ENCODE measurements at regions not wholly inside any gene's neighbourhood (a gene's known extent, or its start where the extent isn't known, plus 50 kb on each side); places are given as distances from the start of the nearest gene placed in this dataset.

DNA sequence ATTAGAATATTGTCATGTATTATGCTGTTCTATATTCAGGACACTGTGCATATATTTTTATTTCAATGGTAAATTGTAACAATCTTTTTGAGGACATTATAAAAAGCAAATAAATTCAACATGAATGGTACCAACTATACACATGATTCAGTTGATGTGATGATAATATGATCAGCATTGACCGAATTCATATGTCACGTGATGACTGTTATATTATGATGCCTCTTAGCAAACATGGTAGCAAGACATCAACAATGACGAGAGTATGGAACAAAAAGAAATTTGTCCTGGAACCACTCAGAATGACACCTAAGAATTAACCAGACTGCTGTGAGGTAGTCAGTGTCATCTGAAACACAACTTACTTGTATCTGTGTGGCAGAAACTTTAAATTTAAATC, 161.5 kb upstream of the OR13F1 start:
- no peaks in the 10 kb centered on the region for H3K27me3 ChIP-seq (ENCODE audit: insufficient read depth, low read depth)
- H3K4me3 ChIP-seq (IDR thresholded peaks at IDR 0.05; ENCODE audit: insufficient read depth, low read depth, low read length), result no peak overlapping the region
- H3K27ac ChIP-seq, result no peak overlapping the region
- H2AFZ ChIP-seq (ENCODE audit: low read depth), result no peak overlapping the region
- TF ChIP-seq, protein P1, sequence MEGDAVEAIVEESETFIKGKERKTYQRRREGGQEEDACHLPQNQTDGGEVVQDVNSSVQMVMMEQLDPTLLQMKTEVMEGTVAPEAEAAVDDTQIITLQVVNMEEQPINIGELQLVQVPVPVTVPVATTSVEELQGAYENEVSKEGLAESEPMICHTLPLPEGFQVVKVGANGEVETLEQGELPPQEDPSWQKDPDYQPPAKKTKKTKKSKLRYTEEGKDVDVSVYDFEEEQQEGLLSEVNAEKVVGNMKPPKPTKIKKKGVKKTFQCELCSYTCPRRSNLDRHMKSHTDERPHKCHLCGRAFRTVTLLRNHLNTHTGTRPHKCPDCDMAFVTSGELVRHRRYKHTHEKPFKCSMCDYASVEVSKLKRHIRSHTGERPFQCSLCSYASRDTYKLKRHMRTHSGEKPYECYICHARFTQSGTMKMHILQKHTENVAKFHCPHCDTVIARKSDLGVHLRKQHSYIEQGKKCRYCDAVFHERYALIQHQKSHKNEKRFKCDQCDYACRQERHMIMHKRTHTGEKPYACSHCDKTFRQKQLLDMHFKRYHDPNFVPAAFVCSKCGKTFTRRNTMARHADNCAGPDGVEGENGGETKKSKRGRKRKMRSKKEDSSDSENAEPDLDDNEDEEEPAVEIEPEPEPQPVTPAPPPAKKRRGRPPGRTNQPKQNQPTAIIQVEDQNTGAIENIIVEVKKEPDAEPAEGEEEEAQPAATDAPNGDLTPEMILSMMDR (conservative IDR thresholded peaks at IDR 0.05; ENCODE audit: low read depth, low read length), result no peak
- H3K4me2 ChIP-seq, result no peak overlapping the region
- no peaks in the 10 kb centered on the region for H3K4me1 ChIP-seq (ENCODE audit: low read depth, poor library complexity, severe bottlenecking)
- no peaks in the 10 kb centered on the region for H3K79me2 ChIP-seq (ENCODE audit: insufficient read depth, low read depth)
- H3K36me3 ChIP-seq (ENCODE audit: insufficient read depth), result no peaks in the 10 kb centered on the region
- H3K9ac ChIP-seq, result no peak overlapping the region
- H4K20me1 ChIP-seq (ENCODE audit: insufficient read depth), result no peaks in the 10 kb centered on the region

DNA sequence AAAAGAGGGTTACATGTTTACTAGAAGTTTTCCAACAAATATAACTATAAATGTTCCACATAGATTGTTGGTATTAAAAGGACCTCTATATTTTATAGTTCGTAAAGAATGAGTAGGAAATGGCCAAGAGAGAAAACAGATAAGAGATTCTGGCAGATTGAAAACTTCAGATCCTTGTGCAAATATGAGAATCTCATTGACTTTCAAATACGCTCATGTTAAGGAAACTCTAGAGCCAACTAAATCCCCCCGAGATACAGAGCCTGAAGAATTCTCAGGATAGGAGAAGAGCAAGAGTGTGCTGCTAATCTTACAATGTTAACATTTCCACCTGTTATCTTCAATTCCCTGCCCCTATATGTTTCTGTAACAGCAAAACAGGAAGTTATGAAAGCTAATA, 159.0 kb upstream of the OR13F1 start:
- Histone ChIP-seq H3K36me3 (ENCODE audit: insufficient read depth) (no peaks in the 10 kb centered on the region), H3K4me1 (ENCODE audit: low read depth, poor library complexity, severe bottlenecking) (no peaks in the 10 kb centered on the region), H3K4me2 (no peak overlapping the region), H3K9ac (no peak overlapping the region), H2AFZ (ENCODE audit: low read depth) (no peak overlapping the region), H3K4me3 (IDR thresholded peaks at IDR 0.05; ENCODE audit: insufficient read depth, low read depth, low read length) (no peak overlapping the region), H3K79me2 (ENCODE audit: insufficient read depth, low read depth) (no peaks in the 10 kb centered on the region), H4K20me1 (ENCODE audit: insufficient read depth) (no peaks in the 10 kb centered on the region), H3K27me3 (ENCODE audit: insufficient read depth, low read depth) (no peaks in the 10 kb centered on the region), H3K27ac (no peak overlapping the region)
- TF ChIP-seq, protein P1 (conservative IDR thresholded peaks at IDR 0.05; ENCODE audit: low read depth, low read length), result no peak

DNA sequence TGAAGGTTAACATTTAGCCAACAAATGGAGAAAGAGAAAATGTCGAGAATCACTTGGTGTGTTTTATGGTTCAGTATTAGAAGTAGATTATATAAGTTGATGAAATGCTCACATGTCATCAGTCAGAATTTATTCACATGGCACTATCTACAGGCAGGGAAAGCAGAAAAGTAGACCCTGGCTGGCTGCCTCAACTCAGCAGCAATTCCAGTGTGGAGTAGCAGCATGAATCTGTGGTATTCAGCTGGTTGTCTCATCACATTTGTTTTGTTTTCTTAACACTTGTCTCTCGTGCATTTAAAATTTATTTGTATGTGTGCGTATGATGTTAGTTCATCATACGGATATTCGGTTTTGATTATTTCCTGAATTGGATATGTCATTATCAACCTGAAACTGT, 153.5 kb upstream of the OR13F1 start:
- Histone ChIP-seq H3K4me3 (IDR thresholded peaks at IDR 0.05; ENCODE audit: insufficient read depth, low read depth, low read length) (no peak overlapping the region), H3K4me2 (no peak overlapping the region), H2AFZ (ENCODE audit: low read depth) (no peak overlapping the region), H3K27me3 (ENCODE audit: insufficient read depth, low read depth) (no peaks in the 10 kb centered on the region), H3K36me3 (ENCODE audit: insufficient read depth) (no peaks in the 10 kb centered on the region), H3K4me1 (ENCODE audit: low read depth, poor library complexity, severe bottlenecking) (no peaks in the 10 kb centered on the region), H3K9ac (no peak overlapping the region), H4K20me1 (ENCODE audit: insufficient read depth) (no peaks in the 10 kb centered on the region), H3K27ac (no peak overlapping the region), H3K79me2 (ENCODE audit: insufficient read depth, low read depth) (no peaks in the 10 kb centered on the region)
- TF ChIP-seq, protein P1 (conservative IDR thresholded peaks at IDR 0.05; ENCODE audit: low read depth, low read length), result no peak

DNA sequence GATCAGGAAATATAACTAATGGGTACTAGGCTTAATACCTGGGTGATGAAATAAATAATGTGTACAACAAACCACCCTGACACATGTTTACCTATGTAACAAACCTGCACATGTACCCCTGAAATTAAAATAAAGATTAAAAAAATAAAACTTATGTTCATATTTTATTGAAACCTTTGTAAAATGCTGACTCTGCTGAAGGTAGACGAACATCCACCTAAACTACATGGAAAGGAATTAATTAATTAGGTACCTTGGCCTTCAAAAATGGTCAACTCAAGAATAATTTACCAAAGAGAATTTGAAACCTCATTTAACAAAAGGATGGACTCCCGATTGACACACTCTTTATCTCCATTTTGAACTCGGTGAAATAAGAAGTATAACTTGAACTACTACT, 152.3 kb upstream of the OR13F1 start:
- Histone ChIP-seq H3K27ac (no peak overlapping the region), H3K36me3 (ENCODE audit: insufficient read depth) (no peaks in the 10 kb centered on the region), H3K4me3 (IDR thresholded peaks at IDR 0.05; ENCODE audit: insufficient read depth, low read depth, low read length) (no peak overlapping the region), H4K20me1 (ENCODE audit: insufficient read depth) (no peaks in the 10 kb centered on the region), H2AFZ (ENCODE audit: low read depth) (no peak overlapping the region), H3K79me2 (ENCODE audit: insufficient read depth, low read depth) (no peaks in the 10 kb centered on the region), H3K4me1 (ENCODE audit: low read depth, poor library complexity, severe bottlenecking) (no peaks in the 10 kb centered on the region), H3K4me2 (no peak overlapping the region), H3K27me3 (ENCODE audit: insufficient read depth, low read depth) (no peaks in the 10 kb centered on the region), H3K9ac (no peak overlapping the region)
- TF ChIP-seq, protein P1 (conservative IDR thresholded peaks at IDR 0.05; ENCODE audit: low read depth, low read length), result no peak

DNA sequence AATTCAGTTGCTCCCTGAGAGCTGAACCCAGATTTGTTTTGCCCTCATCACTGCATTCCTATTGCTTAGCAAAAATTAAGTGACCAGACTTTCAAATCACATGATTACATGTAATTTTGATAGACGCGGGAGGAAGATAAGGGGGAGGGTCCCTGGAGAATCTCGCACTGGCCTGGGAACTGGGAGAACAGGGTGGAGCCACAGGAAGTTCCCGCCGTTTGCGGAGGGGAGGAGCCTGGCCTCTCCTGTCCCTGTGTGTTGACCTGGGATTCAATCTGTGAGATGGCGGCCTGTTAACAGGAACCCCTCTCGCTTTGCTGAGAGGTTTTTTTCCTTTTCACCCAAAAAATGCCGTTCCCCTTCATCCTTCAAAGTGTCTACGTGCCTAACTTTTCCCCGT, 142.9 kb upstream of the OR13F1 start:
- Histone ChIP-seq H3K36me3 (ENCODE audit: insufficient read depth) (no peaks in the 10 kb centered on the region), H2AFZ (ENCODE audit: low read depth) (no peak overlapping the region), H3K79me2 (ENCODE audit: insufficient read depth, low read depth) (no peaks in the 10 kb centered on the region), H3K4me3 (IDR thresholded peaks at IDR 0.05; ENCODE audit: insufficient read depth, low read depth, low read length) (no peak overlapping the region), H4K20me1 (ENCODE audit: insufficient read depth) (no peaks in the 10 kb centered on the region), H3K4me1 (ENCODE audit: low read depth, poor library complexity, severe bottlenecking) (no peaks in the 10 kb centered on the region), H3K27ac (no peak overlapping the region), H3K4me2 (no peak overlapping the region), H3K9ac (no peak overlapping the region), H3K27me3 (ENCODE audit: insufficient read depth, low read depth) (no peaks in the 10 kb centered on the region)
- TF ChIP-seq, protein P1 (conservative IDR thresholded peaks at IDR 0.05; ENCODE audit: low read depth, low read length), result no peak
